Psoas muscle (tissue), 7 donors: ENCODE measurements at regions not wholly inside any gene's neighbourhood (a gene's known extent, or its start where the extent isn't known, plus 50 kb on each side); places are given as distances from the start of the nearest gene placed in this dataset.

ENCODE experiments used
- ATAC-seq, 4 donors: fragments of 200-7000 bp; cut with Tn5 transposase; one replicate each; pipeline ENCODE4 v1.9.1; 2020; ENCODE audit warnings: moderate library complexity in 3 of 4, mild to moderate bottlenecking in 2 of 4
- DNase-seq, 2 donors: peaks; one replicate each; pipeline ENCODE4 v3.0.0-alpha.2; 2020
- H3K27ac ChIP-seq: fragments of 200-600 bp; one replicate; pipeline ENCODE4 v1.8.0; 2022
- H3K27me3 ChIP-seq, 3 donors: fragments of 200-600 bp in 1 of 3; one replicate each; pipeline versions ENCODE4 v1.6.1 to v1.8.0; 2013 to 2022; ENCODE audit warnings: low read length in 2 of 3, mild to moderate bottlenecking in 2 of 3, moderate library complexity in 1 of 3; ENCODE audit not compliant: insufficient read depth in 3 of 3
- H3K36me3 ChIP-seq, 2 donors: fragments of 200-600 bp in 1 of 2; one replicate each; pipeline versions ENCODE4 v1.6.1 to v1.8.0; 2013 to 2022; ENCODE audit warnings: low read depth in 1 of 2, mild to moderate bottlenecking in 1 of 2, moderate library complexity in 1 of 2; ENCODE audit not compliant: insufficient read depth in 1 of 2
- H3K4me1 ChIP-seq: fragments of 200-600 bp; one replicate; pipeline ENCODE4 v1.8.0; 2022
- H3K4me3 ChIP-seq: fragments of 200-600 bp; one replicate; pipeline ENCODE4 v1.8.0; 2022; ENCODE audit warnings: mild to moderate bottlenecking
- H3K9me3 ChIP-seq: fragments of 200-600 bp; one replicate; pipeline ENCODE4 v1.8.0; 2022
- WGBS, 3 donors: extraction: QIAGEN DNeasy Blood & Tissue Kit; methylation state at CpG; one replicate each; pipeline versions ENCODE4 v1.1.6 to v1.1.7; 2013; 5-methylcytosine and 5-hydroxymethylcytosine counted together
- intact Hi-C, 2 donors: fragments of 100-400 bp; cut with DNase I; formaldehyde crosslinking; loops; one replicate each; pipeline versions ENCODE4 v1.11.0 to v1.14.2; 2022
- TF ChIP-seq, protein P1 (sequence below): fragments of 200-600 bp; IDR thresholded peaks from one replicate; pipeline ENCODE4 v1.8.0; 2022; ENCODE audit warnings: antibody characterized with exemption
- donor health status: healthy with polysubstance abuse.
- donor health status: DM: no; HTN: no; CAD: no; lungs with moderate emphysema.
- donor health status: Bipolar disorder and iron deficiency.
- donor health status: healthy.
- donor health status: DM: yes; HTN: yes; CAD: no.
- donor health status: DM: no; HTN: no; CAD: no.
- donor health status: DM: yes; HTN: yes; CAD: no.

- ATAC-seq (no peak), DNase-seq (no peak)
- H3K27ac ChIP-seq: no peak overlapping the region
- intact Hi-C loops: no loop called here
- no peaks in the 10 kb centered on the region for H3K36me3 ChIP-seq
- no peaks in the 10 kb centered on the region for H3K27me3 ChIP-seq
- peaks cover 11% of the 10 kb centered on the region for H3K4me1 ChIP-seq
- TF ChIP-seq, protein P1, sequence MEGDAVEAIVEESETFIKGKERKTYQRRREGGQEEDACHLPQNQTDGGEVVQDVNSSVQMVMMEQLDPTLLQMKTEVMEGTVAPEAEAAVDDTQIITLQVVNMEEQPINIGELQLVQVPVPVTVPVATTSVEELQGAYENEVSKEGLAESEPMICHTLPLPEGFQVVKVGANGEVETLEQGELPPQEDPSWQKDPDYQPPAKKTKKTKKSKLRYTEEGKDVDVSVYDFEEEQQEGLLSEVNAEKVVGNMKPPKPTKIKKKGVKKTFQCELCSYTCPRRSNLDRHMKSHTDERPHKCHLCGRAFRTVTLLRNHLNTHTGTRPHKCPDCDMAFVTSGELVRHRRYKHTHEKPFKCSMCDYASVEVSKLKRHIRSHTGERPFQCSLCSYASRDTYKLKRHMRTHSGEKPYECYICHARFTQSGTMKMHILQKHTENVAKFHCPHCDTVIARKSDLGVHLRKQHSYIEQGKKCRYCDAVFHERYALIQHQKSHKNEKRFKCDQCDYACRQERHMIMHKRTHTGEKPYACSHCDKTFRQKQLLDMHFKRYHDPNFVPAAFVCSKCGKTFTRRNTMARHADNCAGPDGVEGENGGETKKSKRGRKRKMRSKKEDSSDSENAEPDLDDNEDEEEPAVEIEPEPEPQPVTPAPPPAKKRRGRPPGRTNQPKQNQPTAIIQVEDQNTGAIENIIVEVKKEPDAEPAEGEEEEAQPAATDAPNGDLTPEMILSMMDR: no peak
- no peaks in the 10 kb centered on the region for H3K9me3 ChIP-seq
- WGBS, 3 donors: 80 to 85% (median 83%) methylated on average over 15 of the region's 15 CpGs
- no peak overlapping the region for H3K4me3 ChIP-seq
Measured at GRCh38 chr16:79355600-79356358, 244.8 kb downstream of the MAF start.

DNA sequence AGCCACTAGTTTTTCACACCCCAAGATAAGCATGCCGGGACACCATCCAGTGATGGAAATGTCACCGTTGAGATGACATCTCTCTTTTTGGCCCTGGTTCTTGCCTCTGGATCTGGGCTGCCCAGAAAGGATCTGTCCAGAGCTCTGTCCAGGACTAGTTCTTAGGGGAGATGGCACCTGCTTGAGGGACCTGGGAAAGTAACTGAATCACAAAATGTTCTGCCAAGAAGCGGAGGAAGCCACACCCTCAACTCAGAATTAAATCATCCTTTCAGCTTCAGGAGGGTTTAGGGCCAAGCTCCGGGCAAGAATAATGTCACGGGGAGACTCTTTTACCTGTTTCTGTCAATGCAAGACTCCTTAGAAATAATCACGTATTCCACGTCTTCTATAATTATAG lies 248.6 kb downstream of the MAF start:
- H3K27me3 ChIP-seq: no peaks in the 10 kb centered on the region
- no peak for DNase-seq
- TF ChIP-seq, protein P1: no peak
- H3K27ac ChIP-seq: peak overlapping the region; percentile 61
- no peaks in the 10 kb centered on the region for H3K36me3 ChIP-seq
- H3K4me1 ChIP-seq: peaks cover 11% of the 10 kb centered on the region
- no peaks in the 10 kb centered on the region for H3K9me3 ChIP-seq
- H3K4me3 ChIP-seq: no peak overlapping the region
- WGBS, 3 donors: 38 to 69% (median 56%) methylated on average over 7 of the region's 7 CpGs
- intact Hi-C loops: no loop called here
- ATAC-seq: peak in 3 of 4 donors; percentile 56 to 90 (median 84)

DNA sequence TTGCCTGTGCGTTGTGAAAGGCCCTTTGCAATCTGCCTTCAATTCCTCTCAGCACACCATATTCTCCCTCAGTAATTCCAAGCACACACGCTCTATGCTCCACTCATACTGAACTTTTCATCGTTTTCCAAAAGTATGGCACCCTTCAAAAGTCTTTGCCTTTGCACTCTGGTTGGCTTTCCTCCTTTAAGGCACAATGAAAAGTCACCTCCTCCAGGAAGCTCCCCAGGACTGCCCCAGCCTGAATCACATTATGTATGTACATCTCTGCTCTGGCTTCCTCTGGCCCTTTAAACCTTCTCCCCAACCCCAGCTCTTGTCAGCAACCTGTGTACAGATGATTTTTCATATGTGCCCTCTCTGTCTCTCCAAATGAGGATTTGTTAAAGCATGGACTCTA lies 250.7 kb downstream of the MAF start:
- intact Hi-C loops: no loop called here
- no peaks in the 10 kb centered on the region for H3K36me3 ChIP-seq
- no peak for ATAC-seq
- DNase-seq: no peak
- no peaks in the 10 kb centered on the region for H3K9me3 ChIP-seq
- TF ChIP-seq, protein P1: no peak
- no peak overlapping the region for H3K4me3 ChIP-seq
- WGBS, 3 donors: 93 to 98% (median 97%) methylated on average over 3 of the region's 3 CpGs
- peaks cover 11% of the 10 kb centered on the region for H3K4me1 ChIP-seq
- no peak overlapping the region for H3K27ac ChIP-seq
- no peaks in the 10 kb centered on the region for H3K27me3 ChIP-seq

GRCh38 chr16:79348521-79349306 lies 251.8 kb downstream of the MAF start:
- no peak for ATAC-seq
- TF ChIP-seq, protein P1: no peak
- H3K36me3 ChIP-seq: no peaks in the 10 kb centered on the region
- no peak overlapping the region for H3K27ac ChIP-seq
- intact Hi-C loops: no loop called here
- H3K27me3 ChIP-seq: no peaks in the 10 kb centered on the region
- no peak overlapping the region for H3K4me3 ChIP-seq
- no peaks in the 10 kb centered on the region for H3K9me3 ChIP-seq
- no peak for DNase-seq
- H3K4me1 ChIP-seq: peaks cover 11% of the 10 kb centered on the region
- WGBS, 3 donors: 83 to 85% (median 84%) methylated on average over 11 of the region's 11 CpGs
